PC-9 (cell line): ENCODE measurements at regions not wholly inside any gene's neighbourhood (a gene's known extent, or its start where the extent isn't known, plus 50 kb on each side); places are given as distances from the start of the nearest gene placed in this dataset.
A peak's percentile ranks its signal among the peaks of the same experiment; 100 is the strongest.

Source experiments
- CTCF ChIP-seq: fragments of 200-600 bp; sonication (generic); conservative IDR thresholded peaks from 2 replicates; pipeline ENCODE4 v1.6.1; 2017; ENCODE audit warnings: mixed run types, antibody characterized with exemption, mild to moderate bottlenecking, moderate library complexity
- EZH2 ChIP-seq: fragments of 200-600 bp; sonication (generic); IDR thresholded peaks from 2 replicates; pipeline ENCODE4 v1.8.0; 2017; ENCODE audit warnings: antibody characterized with exemption, low read depth

- no peak for TF ChIP-seq CTCF
- TF ChIP-seq EZH2 = 0 out of 2 replicates have a peak, but pooled peaks have one; percentile 33
Measured at GRCh38 chr9:135267191-135267809, 179.8 kb downstream of the OLFM1 start.
